PFSK-1 (cell line): ENCODE measurements at regions not wholly inside any gene's neighbourhood (a gene's known extent, or its start where the extent isn't known, plus 50 kb on each side); places are given as distances from the start of the nearest gene placed in this dataset.

Source experiments
- FOXP2 ChIP-seq: optimal IDR thresholded peaks from 2 replicates; pipeline ENCODE3; 2011; ENCODE audit warnings: borderline replicate concordance, control low read depth, inconsistent platforms; ENCODE audit not compliant: insufficient read depth; ENCODE audit errors: extremely low read length, extremely low read depth
- POLR2AphosphoS5 ChIP-seq: IDR thresholded peaks from 2 replicates; pipeline ENCODE4 v1.6.1; 2012; ENCODE audit warnings: low read depth, mild to moderate bottlenecking, control low read depth, low read length, moderate library complexity
- SIN3A ChIP-seq: IDR thresholded peaks from 2 replicates; pipeline ENCODE4 v1.6.1; 2012; ENCODE audit warnings: mild to moderate bottlenecking, low read length, moderate library complexity, borderline replicate concordance; ENCODE audit not compliant: insufficient read depth
- TAF1 ChIP-seq: IDR thresholded peaks from 2 replicates; pipeline ENCODE4 v1.6.1; 2012; ENCODE audit warnings: low read length, control low read depth, borderline replicate concordance; ENCODE audit not compliant: insufficient read depth
- TF ChIP-seq, protein P1 (sequence below), 2 experiments: IDR thresholded peaks; 2 replicates each; pipeline versions ENCODE4 v1.6.1 to v1.8.0; 2011 to 2012; ENCODE audit warnings: low read depth in 2 of 2, low read length in 2 of 2, control low read depth in 1 of 2, inconsistent platforms in 1 of 2, mild to moderate bottlenecking in 1 of 2, moderate library complexity in 1 of 2; ENCODE audit not compliant: insufficient read depth in 1 of 2

DNA sequence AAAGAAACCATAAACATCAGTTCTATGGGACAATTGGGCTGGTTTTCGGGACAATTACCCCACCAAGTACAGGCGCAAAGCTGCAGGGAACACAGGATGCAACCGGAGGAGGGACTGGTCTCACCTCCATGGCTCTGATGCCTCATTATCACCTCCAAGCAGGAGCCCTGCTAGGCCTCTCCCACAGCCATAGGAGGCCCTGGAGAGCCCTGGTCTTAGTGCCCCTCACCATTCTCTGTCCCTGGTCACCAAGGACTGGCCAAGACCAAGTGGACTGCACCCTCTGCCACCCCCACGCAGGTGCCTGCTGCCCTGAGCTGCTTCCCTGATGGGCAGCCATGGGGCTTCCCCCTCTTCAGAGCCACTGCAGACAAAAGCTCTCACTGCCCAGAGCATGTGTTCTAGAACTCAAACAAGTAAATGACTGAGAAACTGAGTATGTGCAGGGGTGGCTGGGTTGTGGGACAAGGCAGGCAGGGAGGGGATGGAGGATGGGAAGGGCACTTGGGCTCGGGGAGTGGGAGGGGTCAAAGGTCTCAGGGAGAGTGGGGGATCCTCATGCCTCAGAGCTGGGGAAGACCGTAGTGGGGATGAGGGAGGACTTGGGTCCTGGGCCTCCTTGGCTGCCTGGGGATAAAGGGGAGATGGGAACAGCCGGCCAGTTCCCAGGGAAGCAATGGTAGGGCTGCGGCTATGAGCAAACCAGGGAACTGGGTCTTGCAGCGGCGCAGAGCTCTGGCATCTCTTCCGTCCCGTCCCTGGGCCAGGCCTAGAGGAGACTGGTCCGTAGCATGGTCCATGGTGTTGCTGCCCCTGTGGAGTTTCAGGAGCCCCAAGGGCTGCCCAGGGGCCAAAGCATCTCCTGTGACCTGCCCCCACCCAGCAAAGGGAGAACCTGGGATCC lies 435.1 kb downstream of the PREX1 start:
- no peak for TF ChIP-seq POLR2AphosphoS5
- TF ChIP-seq TAF1 = no peak
- no peak for TF ChIP-seq SIN3A
- TF ChIP-seq FOXP2 = no peak
- TF ChIP-seq, protein P1, sequence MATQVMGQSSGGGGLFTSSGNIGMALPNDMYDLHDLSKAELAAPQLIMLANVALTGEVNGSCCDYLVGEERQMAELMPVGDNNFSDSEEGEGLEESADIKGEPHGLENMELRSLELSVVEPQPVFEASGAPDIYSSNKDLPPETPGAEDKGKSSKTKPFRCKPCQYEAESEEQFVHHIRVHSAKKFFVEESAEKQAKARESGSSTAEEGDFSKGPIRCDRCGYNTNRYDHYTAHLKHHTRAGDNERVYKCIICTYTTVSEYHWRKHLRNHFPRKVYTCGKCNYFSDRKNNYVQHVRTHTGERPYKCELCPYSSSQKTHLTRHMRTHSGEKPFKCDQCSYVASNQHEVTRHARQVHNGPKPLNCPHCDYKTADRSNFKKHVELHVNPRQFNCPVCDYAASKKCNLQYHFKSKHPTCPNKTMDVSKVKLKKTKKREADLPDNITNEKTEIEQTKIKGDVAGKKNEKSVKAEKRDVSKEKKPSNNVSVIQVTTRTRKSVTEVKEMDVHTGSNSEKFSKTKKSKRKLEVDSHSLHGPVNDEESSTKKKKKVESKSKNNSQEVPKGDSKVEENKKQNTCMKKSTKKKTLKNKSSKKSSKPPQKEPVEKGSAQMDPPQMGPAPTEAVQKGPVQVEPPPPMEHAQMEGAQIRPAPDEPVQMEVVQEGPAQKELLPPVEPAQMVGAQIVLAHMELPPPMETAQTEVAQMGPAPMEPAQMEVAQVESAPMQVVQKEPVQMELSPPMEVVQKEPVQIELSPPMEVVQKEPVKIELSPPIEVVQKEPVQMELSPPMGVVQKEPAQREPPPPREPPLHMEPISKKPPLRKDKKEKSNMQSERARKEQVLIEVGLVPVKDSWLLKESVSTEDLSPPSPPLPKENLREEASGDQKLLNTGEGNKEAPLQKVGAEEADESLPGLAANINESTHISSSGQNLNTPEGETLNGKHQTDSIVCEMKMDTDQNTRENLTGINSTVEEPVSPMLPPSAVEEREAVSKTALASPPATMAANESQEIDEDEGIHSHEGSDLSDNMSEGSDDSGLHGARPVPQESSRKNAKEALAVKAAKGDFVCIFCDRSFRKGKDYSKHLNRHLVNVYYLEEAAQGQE (IDR thresholded peaks at IDR 0.05; ENCODE audit: insufficient read depth in 1 of 2, low read depth in 2 of 2, low read length in 2 of 2) = no peak

DNA sequence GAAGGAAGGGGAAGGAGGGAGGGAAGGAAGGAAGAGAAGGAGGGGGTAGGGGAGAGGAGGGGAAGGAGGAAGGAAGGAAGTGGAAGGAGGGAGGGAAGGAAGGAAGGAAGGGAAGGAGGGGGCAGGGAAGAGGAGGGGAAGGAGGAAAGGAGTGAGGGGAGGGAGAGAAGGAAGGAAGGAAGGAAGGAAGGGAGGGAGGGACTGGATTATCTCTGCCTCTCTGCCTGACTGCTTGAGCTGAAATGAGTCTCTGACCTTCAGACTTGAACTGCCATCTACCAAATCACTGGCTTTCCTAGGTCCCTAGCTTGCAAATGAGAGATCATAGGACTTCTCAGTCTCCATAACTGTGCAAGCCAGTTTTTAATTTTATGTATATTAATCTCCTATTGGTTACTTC lies 436.8 kb downstream of the PREX1 start:
- TF ChIP-seq SIN3A = no peak
- TF ChIP-seq POLR2AphosphoS5 = no peak
- TF ChIP-seq, protein P1 (IDR thresholded peaks at IDR 0.05; ENCODE audit: insufficient read depth in 1 of 2, low read depth in 2 of 2, low read length in 2 of 2) = no peak
- TF ChIP-seq FOXP2 = no peak
- no peak for TF ChIP-seq TAF1

DNA sequence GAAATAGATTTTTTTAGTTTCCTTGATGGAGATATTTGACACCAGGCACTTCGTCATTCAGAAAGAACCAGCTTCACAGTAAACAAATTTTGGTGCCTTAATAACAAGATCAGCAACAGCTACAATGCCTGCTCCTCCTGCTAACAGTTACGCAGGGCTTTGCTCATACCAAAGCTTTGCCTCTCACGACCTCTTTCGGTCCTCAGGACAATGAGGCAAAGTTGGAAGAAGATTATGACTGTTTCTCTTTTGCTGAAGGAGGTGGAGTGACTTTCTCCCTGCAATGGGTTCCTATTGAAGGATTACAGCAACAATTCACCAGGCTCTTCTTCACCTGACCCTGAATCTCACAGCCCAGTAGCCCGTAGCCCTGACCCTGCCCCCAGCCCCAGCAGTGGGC lies 440.1 kb downstream of the PREX1 start:
- TF ChIP-seq SIN3A (no peak), FOXP2 (no peak), POLR2AphosphoS5 (no peak)
- TF ChIP-seq, protein P1 (IDR thresholded peaks at IDR 0.05; ENCODE audit: insufficient read depth in 1 of 2, low read depth in 2 of 2, low read length in 2 of 2) = no peak

DNA sequence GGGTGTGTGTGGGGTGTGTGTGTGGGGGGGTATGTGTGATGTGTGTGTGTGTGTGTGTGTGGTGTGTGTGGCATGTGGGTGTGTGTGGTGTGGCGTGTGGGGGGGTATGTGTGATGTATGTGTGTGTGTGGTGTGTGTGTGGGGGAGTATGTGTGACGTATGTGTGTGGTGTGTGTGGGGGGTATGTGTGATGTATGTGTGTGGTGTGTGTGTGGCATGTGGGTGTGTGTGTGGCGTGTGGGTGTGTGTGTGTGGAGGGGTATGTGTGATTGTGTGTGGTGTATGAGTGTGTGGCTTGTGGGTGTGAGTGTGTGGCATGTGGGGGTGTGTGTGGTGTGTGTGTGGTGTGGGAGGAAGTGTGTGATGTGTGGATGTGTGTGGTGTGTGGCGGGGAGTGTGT lies 442.3 kb downstream of the PREX1 start:
- TF ChIP-seq SIN3A (no peak), POLR2AphosphoS5 (no peak), TAF1 (no peak), FOXP2 (no peak)
- TF ChIP-seq, protein P1 (IDR thresholded peaks at IDR 0.05; ENCODE audit: insufficient read depth in 1 of 2, low read depth in 2 of 2, low read length in 2 of 2) = no peak
